ENCODE measurements at regions not wholly inside any gene's neighbourhood (a gene's known extent, or its start where the extent isn't known, plus 50 kb on each side); places are given as distances from the start of the nearest gene placed in this dataset.

GRCh38 chr21:28799926-28800325, 192.8 kb downstream of the LTN1 start:
- TF ChIP-seq CTCF (IDR thresholded peaks at IDR 0.05) (no peak), POLR2A (IDR thresholded peaks at IDR 0.05) (no peak)
